CD4-positive, alpha-beta T cell treated with Interleukin-12 subunit alpha and Interleukin-12 subunit beta, for 1 hour (primary cell): ENCODE measurements at regions not wholly inside any gene's neighbourhood (a gene's known extent, or its start where the extent isn't known, plus 50 kb on each side); places are given as distances from the start of the nearest gene placed in this dataset.
"Not testable (repeated sequence)": the region's sequence is repeated elsewhere in the genome, so short reads cannot be mapped to it uniquely, and the experiment has no call there.

Experiments
- DNase-seq: peaks from one replicate; pipeline ENCODE4 v3.0.0-alpha.2; 2020

- no peak for DNase-seq
Observed at GRCh38 chr1:173300061-173301044, 93.2 kb upstream of the TNFSF4 start.

DNA sequence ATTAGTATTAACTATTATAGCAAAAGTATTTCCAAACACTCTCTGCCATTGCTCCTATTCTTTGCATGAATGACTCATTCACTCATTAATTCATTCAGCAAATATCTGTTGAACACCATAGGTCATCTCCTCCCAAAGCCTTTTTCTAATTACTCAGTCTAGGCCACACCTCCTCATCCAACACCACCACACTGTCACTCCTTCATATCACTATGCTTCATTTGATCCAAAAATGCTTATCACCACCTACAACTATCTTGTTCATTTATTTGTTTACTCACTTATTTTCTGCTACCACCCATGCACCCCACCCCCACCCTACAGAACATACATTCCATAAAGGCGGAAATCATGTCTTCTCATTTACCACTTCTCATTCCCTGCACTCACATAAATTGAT, 94.4 kb upstream of the TNFSF4 start:
- no peak for DNase-seq

DNA sequence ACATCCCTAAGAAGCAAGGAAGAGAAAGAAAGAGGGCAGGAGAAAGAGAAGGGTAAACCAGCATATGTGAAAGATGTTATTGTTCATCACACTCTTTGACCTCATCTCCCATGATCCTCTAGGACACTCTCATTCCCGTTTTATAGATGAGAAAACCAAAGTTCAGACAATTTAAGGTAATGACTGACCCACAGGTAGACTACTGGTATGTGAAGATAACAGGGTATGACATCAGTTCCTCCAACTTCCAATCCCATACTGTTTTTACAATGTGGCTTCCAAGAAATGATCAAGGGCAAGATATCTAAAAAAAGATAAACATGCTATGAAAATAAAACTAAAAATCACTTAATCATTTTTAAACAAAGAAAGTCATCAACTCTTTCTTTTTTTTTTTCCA, 95.2 kb upstream of the TNFSF4 start:
- DNase-seq = no peak

DNA sequence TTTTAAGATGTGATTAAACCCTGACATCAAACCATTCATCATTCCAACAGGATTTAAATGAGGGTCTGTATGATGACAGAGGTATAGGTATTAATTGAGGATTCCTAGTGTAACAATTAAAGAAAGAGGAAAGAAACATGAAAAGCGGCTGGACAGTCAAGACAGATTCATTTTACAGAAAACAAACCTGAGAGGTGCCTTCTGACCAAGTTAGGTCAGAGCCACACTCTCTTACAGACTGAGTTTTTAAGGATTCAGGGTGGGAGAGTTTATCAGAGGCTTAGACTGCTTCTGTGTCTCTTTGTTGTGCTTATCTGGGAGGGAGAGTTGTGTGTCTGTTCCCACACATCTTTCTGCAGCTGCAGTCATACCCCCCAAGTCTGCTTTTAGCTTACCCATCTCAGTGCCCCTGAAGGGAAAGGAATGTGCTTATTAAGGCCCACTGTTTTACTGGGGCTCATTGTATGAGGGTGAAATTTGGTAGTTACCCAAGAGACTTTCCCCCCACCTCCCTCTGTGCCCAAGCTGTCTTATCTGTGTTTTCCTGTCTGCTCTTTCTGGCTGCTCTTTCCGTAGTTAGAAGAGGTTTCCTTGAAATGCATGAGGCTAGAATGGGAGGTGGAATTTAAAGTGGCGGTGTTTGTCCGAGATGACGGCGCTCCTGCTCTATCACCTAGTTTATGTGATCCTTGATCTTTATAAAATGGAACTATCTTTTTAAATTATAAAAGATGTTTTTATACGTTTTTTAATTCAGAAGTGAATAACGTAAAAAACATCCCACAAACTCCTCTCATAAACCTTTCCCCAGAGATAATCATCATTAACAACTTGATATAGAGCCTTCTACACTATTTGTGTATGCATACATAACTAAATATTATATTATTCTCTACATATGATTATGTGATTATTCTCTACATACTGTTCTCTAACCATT, 96.0 kb upstream of the TNFSF4 start:
- DNase-seq = no peak

GRCh38 chr1:173303984-173304383, 96.9 kb upstream of the TNFSF4 start:
- no peak for DNase-seq

DNA sequence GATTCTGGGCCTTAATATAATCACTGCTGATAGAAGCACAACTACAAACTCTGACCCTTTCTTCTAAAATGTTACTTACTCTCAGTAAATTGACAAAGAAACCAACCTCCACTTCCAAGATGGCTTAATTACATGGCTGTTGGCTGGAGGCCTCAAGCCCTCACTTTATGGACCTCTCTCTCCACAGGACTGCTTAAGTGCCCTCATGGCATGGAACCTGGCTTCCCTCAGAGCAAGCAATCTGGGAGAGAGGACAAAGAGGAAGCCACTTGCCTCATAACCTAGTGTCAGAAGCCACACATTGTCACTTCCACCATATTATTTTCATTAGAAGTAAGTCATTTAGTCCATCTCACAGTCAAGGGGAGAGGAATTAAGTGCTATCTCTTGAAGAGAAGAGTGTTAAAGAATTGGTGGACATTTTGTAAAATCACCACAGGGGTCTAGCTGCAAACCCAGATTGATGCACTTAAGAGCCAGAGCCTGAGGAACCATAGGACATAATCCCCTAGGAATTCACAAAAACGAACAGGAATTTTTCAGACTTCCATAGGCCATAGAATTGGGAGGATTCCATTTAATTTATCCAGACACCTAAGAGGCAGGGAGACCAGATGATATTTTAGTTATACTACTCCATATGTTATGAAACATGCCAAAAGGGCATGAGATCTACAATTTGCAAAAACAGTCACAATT, 97.5 kb upstream of the TNFSF4 start:
- no peak for DNase-seq

- DNase-seq = no peak
Observed at GRCh38 chr1:173307845-173308244, 100.7 kb upstream of the TNFSF4 start.

- DNase-seq = no peak
Observed at GRCh38 chr1:173314656-173315055, 107.5 kb upstream of the TNFSF4 start.

DNA sequence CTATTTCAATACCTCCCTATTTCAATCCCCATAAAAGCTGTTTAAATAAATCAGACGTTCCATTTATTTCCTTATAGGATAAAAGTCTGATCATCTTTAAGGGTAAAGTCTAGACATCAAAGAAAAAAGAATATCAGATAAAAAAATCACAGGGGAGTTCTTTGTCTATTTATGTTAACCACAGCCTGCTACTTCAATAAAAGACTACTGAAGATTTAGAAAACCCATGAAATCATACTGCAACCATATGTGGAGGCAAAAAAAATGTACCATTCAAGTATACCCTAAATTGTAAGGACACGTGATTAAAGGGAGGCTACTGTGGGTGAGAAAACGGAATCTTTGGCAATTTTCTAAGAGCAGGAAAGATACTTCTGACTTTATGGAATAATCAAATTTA, 108.2 kb upstream of the TNFSF4 start:
- no peak for DNase-seq

DNA sequence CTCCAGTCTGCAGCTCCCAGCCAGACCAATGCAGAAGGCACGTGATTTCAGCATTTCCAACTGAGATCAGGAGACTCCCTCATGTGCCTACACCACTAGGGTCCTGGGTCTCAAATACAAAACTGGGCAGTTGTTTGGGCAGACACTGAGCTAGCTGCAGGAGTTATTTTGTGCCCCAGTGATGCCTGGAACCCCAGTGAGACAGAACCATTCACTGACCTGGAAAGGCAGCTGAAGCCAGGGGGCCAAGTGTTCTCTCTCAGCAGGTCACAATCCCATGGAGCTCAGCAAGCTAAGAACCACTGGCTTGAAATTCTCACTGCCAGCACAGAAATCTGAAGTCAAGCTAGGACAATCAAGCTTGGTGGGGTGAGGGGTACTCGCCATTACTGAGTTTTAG, 111.7 kb upstream of the TNFSF4 start:
- DNase-seq = no peak

DNA sequence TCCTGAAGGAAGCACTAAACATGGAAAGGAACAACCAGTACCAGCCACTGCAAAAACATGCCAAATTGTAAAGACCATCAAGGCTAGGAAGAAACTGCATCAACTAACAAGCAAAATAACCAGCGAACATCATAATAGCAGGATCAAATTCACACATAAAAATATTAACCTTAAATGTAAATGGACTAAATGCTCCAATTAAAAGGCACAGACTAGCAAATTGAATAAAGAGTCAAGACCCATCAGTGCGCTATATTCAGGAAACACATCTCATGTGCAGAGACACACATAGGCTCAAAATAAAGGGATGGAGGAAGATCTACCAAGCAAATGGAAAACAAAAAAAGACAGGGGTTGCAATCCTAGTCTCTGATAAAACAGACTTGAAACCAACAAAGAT, 117.2 kb upstream of the TNFSF4 start:
- DNase-seq = not testable (repeated sequence)

DNA sequence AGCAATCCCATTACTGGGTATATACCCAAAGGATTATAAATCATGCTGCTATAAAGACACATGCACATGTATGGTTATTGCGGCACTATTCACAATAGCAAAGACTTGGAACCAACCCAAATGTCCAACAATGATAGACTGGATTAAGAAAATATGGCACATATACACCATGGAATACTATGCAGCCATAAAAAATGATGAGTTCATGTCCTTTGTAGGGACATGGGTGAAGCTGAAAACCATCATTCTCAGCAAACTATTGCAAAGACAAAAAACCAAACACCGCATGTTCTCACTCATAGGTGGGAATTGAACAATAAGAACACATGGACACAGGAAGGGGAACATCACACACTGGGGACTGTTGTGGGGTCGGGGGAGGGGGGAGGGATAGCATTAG, 120.9 kb upstream of the TNFSF4 start:
- DNase-seq = not testable (repeated sequence)

GRCh38 chr1:173328961-173329360, 121.8 kb upstream of the TNFSF4 start:
- DNase-seq = no peak

- no peak for DNase-seq
Observed at GRCh38 chr1:173329726-173330125, 122.6 kb upstream of the TNFSF4 start.

- no peak for DNase-seq
Observed at GRCh38 chr1:173330149-173330951, 123.2 kb upstream of the TNFSF4 start.

DNA sequence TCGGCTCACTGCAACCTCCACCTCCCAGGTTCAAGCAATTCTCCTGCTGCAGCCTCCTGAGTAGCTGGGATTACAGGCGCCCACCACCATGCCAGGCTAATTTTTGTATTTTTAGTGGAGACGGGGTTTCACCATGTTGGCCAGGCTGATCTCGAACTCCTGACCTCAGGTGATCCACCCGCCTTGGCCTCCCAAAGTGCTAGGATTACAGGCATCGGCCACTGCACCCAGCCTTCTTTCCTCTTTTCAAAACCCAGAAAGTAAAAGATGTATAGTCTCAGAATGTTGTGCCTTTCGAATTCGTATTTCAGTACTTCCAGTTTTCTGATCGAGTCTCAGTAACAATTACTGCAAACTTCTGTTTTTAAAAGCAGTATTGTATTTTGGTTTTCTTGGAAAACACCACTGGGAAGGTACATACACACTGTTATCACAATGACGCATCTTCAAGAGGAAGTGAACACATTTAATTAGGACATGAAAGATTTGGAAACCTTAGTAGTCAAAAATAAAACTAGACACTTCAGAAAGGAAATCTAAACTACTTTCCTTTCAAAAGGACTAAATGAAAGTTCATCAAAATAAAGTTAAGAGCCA, 123.9 kb upstream of the TNFSF4 start:
- DNase-seq = not testable (repeated sequence)

GRCh38 chr1:173332026-173332425, 124.9 kb upstream of the TNFSF4 start:
- no peak for DNase-seq

DNA sequence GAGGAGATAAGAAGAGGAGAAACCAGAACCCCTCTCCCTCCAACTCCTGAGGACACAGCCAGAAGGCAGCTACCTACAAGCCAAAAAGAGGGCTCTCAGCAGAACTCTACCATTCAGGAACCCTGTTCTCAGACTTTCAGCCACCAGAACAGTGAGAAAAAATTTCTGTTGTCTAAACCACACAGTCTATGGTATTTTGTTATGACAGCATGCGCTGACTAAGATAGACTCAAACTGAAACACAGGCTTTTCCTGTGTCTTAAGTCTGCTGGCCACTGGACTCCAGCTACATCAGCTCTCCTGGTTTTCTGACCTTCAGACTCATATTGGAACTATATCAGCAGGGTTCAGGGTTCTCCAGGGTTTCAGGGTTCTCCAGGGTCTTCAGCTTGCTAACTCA, 126.5 kb upstream of the TNFSF4 start:
- DNase-seq = no peak

DNA sequence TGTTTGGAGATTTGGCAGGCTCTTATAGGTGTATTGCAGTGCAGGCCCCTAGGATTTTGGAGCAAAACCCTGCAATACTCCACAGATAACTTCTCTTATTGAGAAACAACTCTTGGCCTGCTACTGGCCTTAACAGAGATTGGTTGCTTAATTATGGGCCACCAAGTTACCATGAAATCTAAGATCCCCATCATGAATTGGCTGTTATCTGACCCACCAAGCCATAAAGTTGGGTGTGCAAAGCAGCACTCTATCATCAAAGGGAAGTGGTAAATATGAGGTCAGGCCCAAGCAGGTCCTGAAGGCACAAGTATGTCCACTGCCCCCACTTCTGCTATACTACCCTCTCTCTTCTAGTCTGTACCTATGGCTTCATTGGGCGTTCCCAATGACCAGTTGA, 130.0 kb upstream of the TNFSF4 start:
- DNase-seq = no peak

DNA sequence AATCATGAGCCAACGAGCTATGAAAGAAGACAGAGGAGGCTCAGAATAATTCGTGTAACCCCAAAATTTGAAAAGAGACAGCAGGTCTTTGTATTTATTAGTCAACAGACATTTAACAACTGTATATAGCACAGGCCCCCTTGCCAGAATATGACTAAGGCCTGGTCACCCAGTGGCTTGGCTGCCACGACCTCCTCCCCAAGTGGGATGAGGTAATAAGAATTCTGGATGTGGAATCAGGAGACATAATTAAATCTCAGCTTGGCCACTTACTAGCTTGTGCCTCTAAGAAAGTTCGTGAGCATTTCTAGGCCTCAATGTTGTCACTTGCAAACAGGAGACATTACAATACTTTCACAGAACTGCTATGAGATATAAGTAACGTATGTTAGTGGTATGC, 134.2 kb upstream of the TNFSF4 start:
- DNase-seq = no peak

DNA sequence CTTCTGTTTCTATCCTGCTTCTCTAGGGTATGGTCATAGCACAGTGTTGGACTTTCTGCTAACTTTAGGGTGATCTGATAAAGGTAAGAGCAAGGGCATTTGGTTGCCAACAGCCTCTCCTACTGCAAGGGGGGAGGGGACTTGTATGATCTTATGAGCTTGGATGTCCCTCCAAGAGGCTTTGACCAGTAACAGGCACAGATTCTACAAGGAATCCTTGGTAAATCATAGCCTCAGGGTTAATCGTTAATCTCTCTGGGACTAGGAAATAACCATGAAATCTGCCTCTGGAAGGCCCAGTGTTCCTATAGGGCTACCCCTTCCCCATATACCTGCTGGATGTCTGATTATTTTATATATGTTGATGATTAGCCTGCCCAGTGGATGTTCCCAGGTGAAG, 134.8 kb upstream of the TNFSF4 start:
- no peak for DNase-seq

- no peak for DNase-seq
Observed at GRCh38 chr1:173342736-173343135, 134.4 kb upstream of the PRDX6 start.
